Neural crest cell (in vitro differentiated cells): ENCODE measurements at regions not wholly inside any gene's neighbourhood (a gene's known extent, or its start where the extent isn't known, plus 50 kb on each side); places are given as distances from the start of the nearest gene placed in this dataset.

ENCODE experiments used
- DNase-seq: peaks from one replicate; pipeline ENCODE4 v3.0.0; 2021; ENCODE audit warnings: low read depth, mixed read lengths, low spot score
- H3K27ac Mint-ChIP-seq: one replicate; pipeline ENCODE4 v1.8.0; 2021; ENCODE audit warnings: mild to moderate bottlenecking, mixed read lengths; ENCODE audit not compliant: unreplicated experiment
- H3K27me3 Mint-ChIP-seq: 2 replicates; pipeline ENCODE4 v1.8.0; 2021; ENCODE audit warnings: low read depth, mild to moderate bottlenecking, mixed read lengths
- H3K36me3 Mint-ChIP-seq: 2 replicates; pipeline ENCODE4 v1.8.0; 2021; ENCODE audit warnings: low read depth, mild to moderate bottlenecking, mixed read lengths
- H3K4me1 Mint-ChIP-seq: 2 replicates; pipeline ENCODE4 v1.8.0; 2021; ENCODE audit warnings: mixed read lengths
- H3K4me3 Mint-ChIP-seq: one replicate; pipeline ENCODE4 v1.8.0; 2021; ENCODE audit warnings: mild to moderate bottlenecking, mixed read lengths
- H3K9me3 Mint-ChIP-seq: 2 replicates; pipeline ENCODE4 v1.8.0; 2021; ENCODE audit warnings: mixed read lengths
- CTCF ChIP-seq: fragments of 200-600 bp; sonication (generic); conservative IDR thresholded peaks from 2 replicates; pipeline ENCODE4 v1.5.0; 2021; ENCODE audit warnings: antibody characterized with exemption, mild to moderate bottlenecking

GRCh38 chr5:84816746-84817547 is 432.3 kb upstream of the EDIL3 start:
- no peak for TF ChIP-seq CTCF
- Mint-ChIP-seq H3K4me3 (no peak overlapping the region), H3K36me3 (no peaks in the 10 kb centered on the region), H3K9me3 (no peaks in the 10 kb centered on the region), H3K27me3 (no peaks in the 10 kb centered on the region), H3K27ac (no peak overlapping the region), H3K4me1 (peaks cover 9% of the 10 kb centered on the region)
- no peak for DNase-seq

DNA sequence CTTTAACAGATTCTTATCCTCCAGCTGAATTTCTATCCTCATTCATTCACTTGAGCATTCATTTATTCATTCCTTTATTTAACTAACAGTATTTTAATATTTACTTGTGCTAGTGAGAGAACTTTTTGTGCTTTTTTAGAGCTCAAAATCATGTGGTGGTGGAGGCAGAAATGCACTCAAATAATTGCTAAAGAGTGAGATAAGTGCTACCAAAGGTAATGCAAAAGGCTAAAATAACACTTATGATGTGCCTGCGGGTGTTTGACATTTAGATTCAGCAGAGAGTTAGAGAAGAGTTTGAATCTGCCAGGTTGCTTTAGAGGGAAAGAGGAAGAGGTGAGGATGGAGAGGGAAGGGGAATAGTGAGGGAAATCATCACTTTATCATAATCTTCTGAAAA is 431.5 kb upstream of the EDIL3 start:
- H3K36me3 Mint-ChIP-seq: no peaks in the 10 kb centered on the region
- peaks cover 9% of the 10 kb centered on the region for H3K4me1 Mint-ChIP-seq
- H3K27ac Mint-ChIP-seq: no peak overlapping the region
- TF ChIP-seq CTCF: no peak
- no peaks in the 10 kb centered on the region for H3K9me3 Mint-ChIP-seq
- DNase-seq: no peak
- H3K4me3 Mint-ChIP-seq: no peak overlapping the region
- no peaks in the 10 kb centered on the region for H3K27me3 Mint-ChIP-seq

GRCh38 chr5:84805473-84805872 is 420.8 kb upstream of the EDIL3 start:
- Mint-ChIP-seq H3K27ac (no peak overlapping the region), H3K27me3 (no peaks in the 10 kb centered on the region)

GRCh38 chr5:84796399-84796798 is 411.7 kb upstream of the EDIL3 start:
- H3K4me3 Mint-ChIP-seq: no peak overlapping the region

More at GRCh38 chr5:84805473-84805872, 420.8 kb upstream of the EDIL3 start:
- TF ChIP-seq CTCF: no peak
- no peak overlapping the region for H3K4me3 Mint-ChIP-seq
- H3K4me1 Mint-ChIP-seq: no peaks in the 10 kb centered on the region
- DNase-seq: no peak
- no peaks in the 10 kb centered on the region for H3K36me3 Mint-ChIP-seq
- H3K9me3 Mint-ChIP-seq: no peaks in the 10 kb centered on the region

DNA sequence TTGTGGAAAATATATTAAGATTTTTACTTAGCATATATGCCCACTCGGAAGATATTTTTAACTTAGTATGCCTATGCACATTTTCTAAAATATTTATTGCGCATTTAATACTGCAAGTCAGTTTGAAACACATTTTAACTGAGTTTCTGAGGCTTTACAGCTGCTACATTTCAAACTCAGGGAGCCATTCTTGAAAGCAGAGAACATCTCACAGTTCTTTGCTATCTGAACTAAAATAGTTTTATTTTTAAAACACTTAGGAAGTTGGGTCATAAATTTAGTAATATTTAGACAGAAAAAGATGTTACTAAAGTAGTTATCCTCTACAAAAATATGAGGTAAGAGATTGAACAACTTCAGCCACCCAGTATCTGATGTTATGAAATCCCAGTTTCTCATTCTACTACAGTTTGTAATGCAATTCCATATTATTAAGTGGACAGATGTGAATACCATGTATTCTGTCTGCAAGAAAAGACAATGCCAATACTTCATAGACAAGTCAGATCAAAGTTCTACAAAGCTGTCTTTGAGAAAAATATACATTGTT is 409.9 kb upstream of the EDIL3 start:
- Mint-ChIP-seq H3K27ac (no peak overlapping the region), H3K27me3 (no peaks in the 10 kb centered on the region), H3K4me3 (no peak overlapping the region), H3K9me3 (no peaks in the 10 kb centered on the region), H3K36me3 (no peaks in the 10 kb centered on the region), H3K4me1 (peaks cover 8% of the 10 kb centered on the region)
- TF ChIP-seq CTCF: no peak
- no peak for DNase-seq

More at GRCh38 chr5:84796399-84796798, 411.7 kb upstream of the EDIL3 start:
- Mint-ChIP-seq H3K4me1 (peaks cover 2% of the 10 kb centered on the region), H3K9me3 (no peaks in the 10 kb centered on the region), H3K36me3 (no peaks in the 10 kb centered on the region), H3K27me3 (no peaks in the 10 kb centered on the region), H3K27ac (no peak overlapping the region)
- no peak for DNase-seq
- no peak for TF ChIP-seq CTCF
